PC-9 (cell line): ENCODE measurements at regions not wholly inside any gene's neighbourhood (a gene's known extent, or its start where the extent isn't known, plus 50 kb on each side); places are given as distances from the start of the nearest gene placed in this dataset.

Experiments
- BruUV-seq: library from RNA; stranded (reverse); fragments of 400-500 nt; replicated peaks from 2 replicates; lab custom pipeline; 2021; lab: Mats Ljungman, UMichigan
- CTCF ChIA-PET: fragments of 300-600 bp; sonication (Branson Sonifier 250); formaldehyde crosslinking; loops from one replicate; lab custom pipeline; 2022; ENCODE audit warnings: antibody characterized with exemption; lab: Charles Lee
- POLR2A ChIA-PET: fragments of 300-600 bp; sonication (Branson Sonifier 250); formaldehyde crosslinking; loops from one replicate; lab custom pipeline; 2022; ENCODE audit warnings: antibody characterized with exemption; ENCODE audit not compliant: unreplicated experiment; lab: Charles Lee
- DNase-seq, 2 experiments: peaks; one replicate each; pipeline versions ENCODE4 v3.0.0 to v3.0.0-alpha.2; 2015 to 2022; ENCODE audit warnings: mixed read lengths in 1 of 2
- H2AFZ ChIP-seq: fragments of 200-600 bp; sonication (generic); 2 replicates; pipeline ENCODE4 v1.8.1; 2017; ENCODE audit warnings: antibody characterized with exemption
- H3F3A ChIP-seq: fragments of 200-600 bp; sonication (generic); 2 replicates; pipeline ENCODE4 v1.8.1; 2017; ENCODE audit warnings: antibody characterized with exemption, mild to moderate bottlenecking, low read depth; ENCODE audit not compliant: insufficient read depth
- H3K27ac ChIP-seq: fragments of 200-600 bp; sonication (generic); 2 replicates; pipeline ENCODE4 v1.6.1; 2016; ENCODE audit warnings: mixed run types
- H3K27me3 ChIP-seq: fragments of 200-600 bp; sonication (generic); 2 replicates; pipeline ENCODE4 v1.6.1; 2016; ENCODE audit warnings: low read depth, mixed run types; ENCODE audit not compliant: insufficient read depth
- H3K36me3 ChIP-seq: fragments of 200-600 bp; sonication (generic); 2 replicates; pipeline ENCODE4 v1.6.1; 2016; ENCODE audit warnings: low read depth, mixed run types
- H3K4me1 ChIP-seq: fragments of 200-600 bp; sonication (generic); replicated peaks from 2 replicates; pipeline ENCODE4 v1.6.1; 2016; ENCODE audit warnings: mixed run types; ENCODE audit not compliant: insufficient read depth
- H3K4me2 ChIP-seq: fragments of 200-600 bp; sonication (generic); 2 replicates; pipeline ENCODE4 v1.6.1; 2017; ENCODE audit warnings: mixed run types
- H3K4me3 ChIP-seq: fragments of 200-600 bp; sonication (generic); 2 replicates; pipeline ENCODE4 v1.6.1; 2016; ENCODE audit warnings: mixed run types
- H3K79me2 ChIP-seq: fragments of 200-600 bp; sonication (generic); 2 replicates; pipeline ENCODE4 v1.6.1; 2017; ENCODE audit warnings: low read depth, mixed run types
- H3K9me2 ChIP-seq: fragments of 200-600 bp; sonication (generic); 2 replicates; pipeline ENCODE4 v1.8.1; 2017; ENCODE audit warnings: mild to moderate bottlenecking; ENCODE audit not compliant: insufficient read depth
- H3K9me3 ChIP-seq: fragments of 200-600 bp; sonication (generic); 2 replicates; pipeline ENCODE4 v1.8.1; 2016; ENCODE audit warnings: low read depth; ENCODE audit not compliant: insufficient read depth
- H4K20me1 ChIP-seq: fragments of 200-600 bp; sonication (generic); 2 replicates; pipeline ENCODE4 v1.8.1; 2017; ENCODE audit not compliant: insufficient read depth
- EZH2 ChIP-seq: fragments of 200-600 bp; sonication (generic); IDR thresholded peaks from 2 replicates; pipeline ENCODE4 v1.8.0; 2017; ENCODE audit warnings: antibody characterized with exemption, low read depth
- intact Hi-C: fragments of 100-400 bp; cut with micrococcal nuclease; formaldehyde crosslinking; loops from one replicate; pipeline ENCODE4 v1.10.0; 2022; ENCODE audit not compliant: unreplicated experiment
- TF ChIP-seq, protein P1 (sequence below): fragments of 200-600 bp; sonication (generic); conservative IDR thresholded peaks from 2 replicates; pipeline ENCODE4 v1.6.1; 2017; ENCODE audit warnings: mixed run types, antibody characterized with exemption, mild to moderate bottlenecking, moderate library complexity

DNA sequence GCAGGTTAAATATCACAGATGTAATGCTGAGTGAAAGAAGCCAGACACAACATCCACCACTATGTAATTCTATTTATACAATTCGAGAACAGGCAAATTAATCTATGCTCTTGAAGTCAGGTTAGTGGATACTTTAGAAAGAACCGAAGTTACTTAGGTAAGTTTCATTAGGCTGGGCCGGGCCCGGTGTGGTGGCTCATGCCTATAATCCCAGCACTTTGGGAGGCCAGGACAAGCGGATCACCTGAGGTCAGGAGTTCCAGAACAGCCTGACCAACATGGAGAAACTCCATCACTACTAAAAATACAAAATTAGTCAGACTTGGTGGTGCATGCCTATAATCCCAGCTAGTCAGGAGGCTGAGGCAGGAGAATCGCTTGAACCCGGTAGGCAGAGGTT lies 1105.7 kb downstream of the NSUN3 start:
- DNase-seq = no peak
- CTCF ChIA-PET = no interaction called here
- no peaks in the 10 kb centered on the region for H3K4me1 ChIP-seq
- H3K9me3 ChIP-seq = no peaks in the 10 kb centered on the region
- H3K27ac ChIP-seq = no peak overlapping the region
- H3F3A ChIP-seq = no peaks in the 10 kb centered on the region
- no peaks in the 10 kb centered on the region for H3K9me2 ChIP-seq
- no peaks in the 10 kb centered on the region for H4K20me1 ChIP-seq
- no peak overlapping the region for H3K4me3 ChIP-seq
- H2AFZ ChIP-seq = no peak overlapping the region
- POLR2A ChIA-PET = no interaction called here
- TF ChIP-seq, protein P1, sequence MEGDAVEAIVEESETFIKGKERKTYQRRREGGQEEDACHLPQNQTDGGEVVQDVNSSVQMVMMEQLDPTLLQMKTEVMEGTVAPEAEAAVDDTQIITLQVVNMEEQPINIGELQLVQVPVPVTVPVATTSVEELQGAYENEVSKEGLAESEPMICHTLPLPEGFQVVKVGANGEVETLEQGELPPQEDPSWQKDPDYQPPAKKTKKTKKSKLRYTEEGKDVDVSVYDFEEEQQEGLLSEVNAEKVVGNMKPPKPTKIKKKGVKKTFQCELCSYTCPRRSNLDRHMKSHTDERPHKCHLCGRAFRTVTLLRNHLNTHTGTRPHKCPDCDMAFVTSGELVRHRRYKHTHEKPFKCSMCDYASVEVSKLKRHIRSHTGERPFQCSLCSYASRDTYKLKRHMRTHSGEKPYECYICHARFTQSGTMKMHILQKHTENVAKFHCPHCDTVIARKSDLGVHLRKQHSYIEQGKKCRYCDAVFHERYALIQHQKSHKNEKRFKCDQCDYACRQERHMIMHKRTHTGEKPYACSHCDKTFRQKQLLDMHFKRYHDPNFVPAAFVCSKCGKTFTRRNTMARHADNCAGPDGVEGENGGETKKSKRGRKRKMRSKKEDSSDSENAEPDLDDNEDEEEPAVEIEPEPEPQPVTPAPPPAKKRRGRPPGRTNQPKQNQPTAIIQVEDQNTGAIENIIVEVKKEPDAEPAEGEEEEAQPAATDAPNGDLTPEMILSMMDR = no peak
- TF ChIP-seq EZH2 = no peak
- BruUV-seq = no TSS peak
- no peaks in the 10 kb centered on the region for H3K79me2 ChIP-seq
- no peaks in the 10 kb centered on the region for H3K36me3 ChIP-seq
- intact Hi-C loops = no loop called here
- H3K4me2 ChIP-seq = no peak overlapping the region
- H3K27me3 ChIP-seq = no peaks in the 10 kb centered on the region

DNA sequence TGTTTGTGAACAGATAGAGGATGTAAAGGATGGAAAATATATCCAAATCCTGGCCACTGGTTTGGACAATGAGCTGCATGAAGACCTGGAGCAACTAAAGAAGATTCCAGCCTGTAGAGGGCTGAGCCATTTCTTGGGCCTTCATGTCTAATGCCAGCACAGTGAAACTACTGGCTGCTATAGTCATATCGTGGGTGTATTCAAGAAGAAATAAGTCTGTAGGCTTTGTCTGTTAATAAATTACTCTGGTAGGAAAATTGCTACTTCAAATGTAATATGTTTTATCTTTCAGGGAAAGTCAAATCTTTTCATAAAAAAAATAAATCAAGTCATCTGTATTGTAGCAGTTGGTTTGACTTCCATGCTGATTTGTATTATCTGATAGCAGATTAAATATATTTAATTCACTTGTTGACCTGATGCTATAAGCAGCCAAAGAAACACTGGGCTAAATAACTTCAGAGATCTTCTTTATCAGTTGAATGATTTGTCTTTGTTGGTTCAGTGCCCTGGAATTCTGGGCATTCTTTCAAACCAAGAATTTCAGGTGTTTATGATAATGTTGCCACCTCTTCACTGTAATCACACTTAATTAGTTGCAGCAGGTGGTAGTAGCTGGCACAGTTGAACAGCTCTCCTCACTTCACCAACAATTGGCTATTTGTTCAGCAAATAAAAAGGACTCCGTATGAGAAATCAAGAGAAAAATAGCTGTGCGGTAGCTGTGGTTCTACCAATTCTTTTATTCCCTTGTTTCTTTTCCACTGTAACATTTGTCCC lies 1109.5 kb downstream of the NSUN3 start:
- POLR2A ChIA-PET = no interaction called here

DNA sequence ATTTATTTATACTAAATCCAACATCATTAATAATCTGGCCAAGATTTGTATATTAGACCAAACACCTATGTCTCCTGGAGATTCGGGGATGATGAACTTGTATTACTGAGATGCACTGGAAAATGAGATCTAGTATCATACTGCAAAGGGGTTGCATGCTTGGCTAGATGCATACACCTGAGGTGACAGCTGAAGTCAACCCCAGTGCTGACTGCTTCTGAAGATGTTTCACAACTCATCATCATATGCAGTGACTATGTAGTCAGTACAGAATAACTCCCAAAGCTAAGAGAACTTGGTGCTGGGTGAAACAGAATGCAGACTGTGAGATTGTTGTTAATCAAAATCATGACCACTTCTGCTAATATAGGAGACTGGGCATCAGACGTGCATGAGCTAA lies 1114.2 kb downstream of the NSUN3 start:
- intact Hi-C loops = no loop called here
- no TSS peak for BruUV-seq
- TF ChIP-seq EZH2 = no peak
- TF ChIP-seq, protein P1 = no peak

More for the DNA sequence above, 1109.5 kb downstream of the NSUN3 start:
- Histone ChIP-seq H3K4me1 (no peaks in the 10 kb centered on the region), H3K4me2 (no peak overlapping the region), H3K4me3 (no peak overlapping the region), H4K20me1 (no peaks in the 10 kb centered on the region), H3F3A (no peaks in the 10 kb centered on the region), H3K9me2 (no peaks in the 10 kb centered on the region), H3K36me3 (no peaks in the 10 kb centered on the region), H3K79me2 (no peaks in the 10 kb centered on the region), H3K27ac (no peak overlapping the region), H3K9me3 (no peaks in the 10 kb centered on the region), H2AFZ (no peak overlapping the region), H3K27me3 (no peaks in the 10 kb centered on the region)
- intact Hi-C loops = no loop called here
- no TSS peak for BruUV-seq
- no peak for DNase-seq
- CTCF ChIA-PET = interaction anchor here (0.7 kb wide), 1 partner anchor 31 kb away, joined by 3 read pairs; no protein-coding TSS in a partner anchor
- TF ChIP-seq, protein P1 = no peak
- TF ChIP-seq EZH2 = no peak

More for the DNA sequence above, 1114.2 kb downstream of the NSUN3 start:
- no peaks in the 10 kb centered on the region for H3K36me3 ChIP-seq
- H3K9me2 ChIP-seq = no peaks in the 10 kb centered on the region
- no peaks in the 10 kb centered on the region for H3K79me2 ChIP-seq
- H4K20me1 ChIP-seq = no peaks in the 10 kb centered on the region
- ChIA-PET CTCF (no interaction called here), POLR2A (no interaction called here)
- no peak for DNase-seq
- H3F3A ChIP-seq = no peaks in the 10 kb centered on the region
- H3K4me3 ChIP-seq = no peak overlapping the region
- no peak overlapping the region for H3K4me2 ChIP-seq
- no peaks in the 10 kb centered on the region for H3K4me1 ChIP-seq
- no peak overlapping the region for H3K27ac ChIP-seq
- H2AFZ ChIP-seq = no peak overlapping the region
- H3K9me3 ChIP-seq = no peaks in the 10 kb centered on the region
- no peaks in the 10 kb centered on the region for H3K27me3 ChIP-seq
